K562 (cell line): ENCODE measurements at regions not wholly inside any gene's neighbourhood (a gene's known extent, or its start where the extent isn't known, plus 50 kb on each side); places are given as distances from the start of the nearest gene placed in this dataset.

ENCODE experiments used
- ATAC-seq: fragments of 200-7000 bp; cut with Tn5 transposase; 3 replicates; pipeline ENCODE4 v1.9.1; 2020; ENCODE audit warnings: moderate library complexity
- BruUV-seq: library from RNA; stranded (reverse); fragments of 400-500 nt; replicated peaks from 2 replicates; lab custom pipeline; 2021; lab: Mats Ljungman, UMichigan
- CTCF ChIA-PET: fragments of 300-600 bp; formaldehyde crosslinking; extraction: SDS; loops from one replicate; lab custom pipeline; 2021; ENCODE audit warnings: low intra/inter-chr PET ratio; lab: Yijun Ruan, JAX
- POLR2A ChIA-PET: fragments of 300-600, 350-650 bp; sonication (Branson Sonifier 250); formaldehyde crosslinking; extraction: SDS; loops from one replicate; lab custom pipeline; 2021; ENCODE audit warnings: antibody characterized with exemption, inconsistent platforms; lab: Yijun Ruan, JAX
- DNase-seq, 4 experiments: peaks; one replicate each; pipeline versions ENCODE4 v3.0.0 to v3.0.0-alpha.2; 2011 to 2018; ENCODE audit warnings: low spot score in 3 of 4, mixed read lengths in 3 of 4; ENCODE audit errors: extremely low read depth in 1 of 4
- FAIRE-seq: peaks from 2 replicates; lab custom pipeline; 2011; peaks lifted over from hg19 to GRCh38; lab: Jason Lieb, UNC
- H2AFZ ChIP-seq: 2 replicates; pipeline ENCODE4 v1.6.0; 2011; ENCODE audit warnings: low read depth, low read length, control low read depth, inconsistent platforms
- H3K27ac ChIP-seq: fragments of 200-600 bp; 3 replicates; pipeline ENCODE4 v1.8.0; 2011; ENCODE audit warnings: low read depth, mild to moderate bottlenecking, control low read depth, inconsistent platforms, low read length, moderate library complexity, mixed read lengths; ENCODE audit errors: extremely low read depth
- H3K27me3 ChIP-seq, 2 experiments: fragments of 300-600 bp in 1 of 2; 2 replicates in 1 of 2; 3 replicates in 1 of 2; pipeline versions ENCODE4 v1.6.0 to v1.8.0; 2011; ENCODE audit warnings: inconsistent platforms in 2 of 2, low read length in 2 of 2, mild to moderate bottlenecking in 1 of 2, mixed read lengths in 1 of 2, moderate library complexity in 1 of 2; ENCODE audit not compliant: control insufficient read depth in 2 of 2, insufficient read depth in 2 of 2
- H3K36me3 ChIP-seq: fragments of 300-600 bp; 3 replicates; pipeline ENCODE4 v1.8.0; 2011; ENCODE audit warnings: mild to moderate bottlenecking, low read length, inconsistent platforms; ENCODE audit not compliant: control insufficient read depth, insufficient read depth
- H3K4me1 ChIP-seq, 2 experiments: fragments of 200-600 bp in 1 of 2; replicated peaks in 1 of 2; 2 replicates in 1 of 2; 3 replicates in 1 of 2; pipeline versions ENCODE4 v1.5.1 to v1.8.0; 2011; ENCODE audit warnings: inconsistent platforms in 2 of 2, low read length in 2 of 2, mild to moderate bottlenecking in 1 of 2, mixed read lengths in 1 of 2, moderate library complexity in 1 of 2; ENCODE audit not compliant: control insufficient read depth in 2 of 2, insufficient read depth in 2 of 2
- H3K4me2 ChIP-seq: 2 replicates; pipeline ENCODE4 v1.6.1; 2011; ENCODE audit warnings: low read length, control low read depth, inconsistent platforms, mixed read lengths; ENCODE audit not compliant: insufficient read depth
- H3K4me3 ChIP-seq: fragments of 200-600 bp; sonication (generic), shearing (Covaris generic); 2 replicates; pipeline ENCODE4 v1.5.1; 2016; ENCODE audit warnings: control low read depth, inconsistent platforms
- H3K79me2 ChIP-seq: fragments of 200-600 bp; 3 replicates; pipeline ENCODE4 v1.8.0; 2011; ENCODE audit warnings: low read length, inconsistent platforms; ENCODE audit not compliant: control insufficient read depth, insufficient read depth
- H3K9ac ChIP-seq, 2 experiments: 2 replicates each; pipeline versions ENCODE4 v1.6.0 to v1.6.1; 2011; ENCODE audit warnings: low read depth in 2 of 2, low read length in 2 of 2, control low read depth in 1 of 2, inconsistent platforms in 1 of 2, mild to moderate bottlenecking in 1 of 2, mixed read lengths in 1 of 2; ENCODE audit not compliant: insufficient read depth in 1 of 2
- H3K9me1 ChIP-seq: one replicate; pipeline ENCODE4 v1.6.0; 2011; ENCODE audit warnings: inconsistent platforms, mild to moderate bottlenecking, low read length, moderate library complexity; ENCODE audit not compliant: control insufficient read depth, insufficient read depth
- H3K9me3 ChIP-seq: replicated peaks from 2 replicates; pipeline ENCODE4 v1.5.1; 2011; ENCODE audit warnings: low read depth, low read length, inconsistent platforms; ENCODE audit not compliant: control insufficient read depth, insufficient read depth
- H4K20me1 ChIP-seq: replicated peaks from 2 replicates; pipeline ENCODE4 v1.6.1; 2011; ENCODE audit warnings: low read length, inconsistent platforms, mixed read lengths; ENCODE audit not compliant: control insufficient read depth, insufficient read depth
- CLOCK ChIP-seq: fragments of 250-450 bp; sonication (Bioruptor Pico); IDR thresholded peaks from 2 replicates; pipeline ENCODE4 v1.4.0; 2020; ENCODE audit warnings: mild to moderate bottlenecking, moderate library complexity, borderline replicate concordance
- GATAD2A ChIP-seq: fragments of 450-650 bp; IDR thresholded peaks from 2 replicates; pipeline ENCODE4 v1.6.1; 2017
- NR3C1 ChIP-seq: sonication (generic); formaldehyde crosslinking; IDR thresholded peaks from 2 replicates; pipeline ENCODE4 v1.8.1; 2022; ENCODE audit warnings: missing genetic modification reagents
- STAT5B ChIP-seq: fragments of 250-450 bp; sonication (Bioruptor Pico); IDR thresholded peaks from 2 replicates; pipeline ENCODE4 v1.8.0; 2021; ENCODE audit warnings: mild to moderate bottlenecking, inconsistent platforms
- VEZF1 ChIP-seq: fragments of 200-800 bp; sonication (Bioruptor generic); IDR thresholded peaks from 2 replicates; pipeline ENCODE4 v1.6.1; 2017; ENCODE audit warnings: missing genetic modification characterization, missing compliant biosample characterization
- WGBS: fragments of 100-300 bp; shearing (Covaris generic); methylation state at CpG from one replicate; pipeline ENCODE4 v1.1.6; 2016; ENCODE audit warnings: low coverage, mixed read lengths; ENCODE audit not compliant: insufficient coverage; ENCODE audit errors: missing lambda C conversion rate; 5-methylcytosine and 5-hydroxymethylcytosine counted together
- in situ Hi-C: fragments of 300-500 bp; cut with MboI; formaldehyde crosslinking; loops from 4 replicates; pipeline ENCODE4 v1.15.0; 2018; ENCODE audit warnings: inconsistent platforms, mixed read lengths
- intact Hi-C: fragments of 100-400 bp; cut with micrococcal nuclease; formaldehyde crosslinking; loops from 2 replicates; pipeline ENCODE4 v1.14.2; 2022

- intact Hi-C loops: no loop called here
- in situ Hi-C loops: no loop called here
- Histone ChIP-seq H3K9me1 (no peaks in the 10 kb centered on the region), H3K4me3 (no peak overlapping the region), H3K4me1 (no peaks in the 10 kb centered on the region), H3K79me2 (no peaks in the 10 kb centered on the region), H4K20me1 (no peaks in the 10 kb centered on the region)
- CTCF ChIA-PET: no interaction called here
- FAIRE-seq: no peak
- no peak for DNase-seq
- TF ChIP-seq CLOCK (no peak), STAT5B (CRISPR knock-in tag) (no peak)
- TF ChIP-seq, all 486 proteins: peak for 0
- Histone ChIP-seq H3K4me2 (no peak overlapping the region), H3K27ac (no peak overlapping the region), H3K36me3 (no peaks in the 10 kb centered on the region), H3K9me3 (no peaks in the 10 kb centered on the region), H3K27me3 (peaks cover 0 to 11% of the 10 kb centered on the region in 2 experiments; a peak in 2 of 5 replicates), H2AFZ (no peak overlapping the region), H3K9ac (no peak overlapping the region)
- no peak for ATAC-seq
- WGBS: 0% methylated on average over 3 of the region's 5 CpGs
- no TSS peak for BruUV-seq
- POLR2A ChIA-PET: interaction anchor here (0.7 kb wide), 1 partner anchor 65 kb away, joined by 3 read pairs; no protein-coding TSS in a partner anchor
Observed at GRCh38 chr11:115710426-115710825, 206.2 kb upstream of the CADM1 start.

- Histone ChIP-seq H3K27ac (no peak overlapping the region), H3K79me2 (no peaks in the 10 kb centered on the region), H3K4me2 (no peak overlapping the region), H4K20me1 (no peaks in the 10 kb centered on the region), H3K9me1 (no peaks in the 10 kb centered on the region), H3K4me3 (no peak overlapping the region), H3K36me3 (no peaks in the 10 kb centered on the region), H2AFZ (no peak overlapping the region), H3K4me1 (no peaks in the 10 kb centered on the region), H3K9ac (no peak overlapping the region), H3K27me3 (peaks cover 0 to 11% of the 10 kb centered on the region in 2 experiments; a peak in 2 of 5 replicates), H3K9me3 (no peaks in the 10 kb centered on the region)
- ATAC-seq: no peak
- FAIRE-seq: no peak
- no peak for TF ChIP-seq GATAD2A
- no peak for TF ChIP-seq NR3C1
- TF ChIP-seq VEZF1: peak; percentile 44; the same call in 1 of the 2 replicates
- no peak for DNase-seq
- intact Hi-C loops: no loop called here
- WGBS: 0% methylated on average over 4 of the region's 8 CpGs
- POLR2A ChIA-PET: no interaction called here
- CTCF ChIA-PET: no interaction called here
- no TSS peak for BruUV-seq
- in situ Hi-C loops: no loop called here
Observed at GRCh38 chr11:115709297-115709696, 205.1 kb upstream of the CADM1 start.
